Activated CD8-positive, alpha-beta memory T cell treated with anti-CD3 and anti-CD28 coated beads for 36 hours (primary cell): ENCODE measurements at regions not wholly inside any gene's neighbourhood (a gene's known extent, or its start where the extent isn't known, plus 50 kb on each side); places are given as distances from the start of the nearest gene placed in this dataset.

Source experiments
- CTCF ChIA-PET: fragments of 350-600 bp; sonication (Branson Sonifier 250); formaldehyde crosslinking; loops from one replicate; lab custom pipeline; 2021; ENCODE audit warnings: antibody characterized with exemption; lab: Charles Lee
- POLR2A ChIA-PET: fragments of 350-600 bp; sonication (Branson Sonifier 250); formaldehyde crosslinking; loops from one replicate; lab custom pipeline; 2021; ENCODE audit warnings: antibody characterized with exemption; lab: Charles Lee

- CTCF ChIA-PET, result interaction anchor here (0.7 kb wide), 1 partner anchor 217 kb away, joined by 4 read pairs; no protein-coding TSS in a partner anchor
- POLR2A ChIA-PET, result no interaction called here
Observed at GRCh38 chr2:128970332-128971116, 651.9 kb upstream of the HS6ST1 start.

- ChIA-PET CTCF (no interaction called here), POLR2A (no interaction called here)
Observed at GRCh38 chr2:128973566-128973965, 654.9 kb upstream of the HS6ST1 start.

GRCh38 chr2:128978212-128978611 is 659.5 kb upstream of the HS6ST1 start:
- POLR2A ChIA-PET, result no interaction called here
- CTCF ChIA-PET, result no interaction called here

GRCh38 chr2:128979182-128979581 is 660.5 kb upstream of the HS6ST1 start:
- ChIA-PET POLR2A (no interaction called here), CTCF (interaction anchor here (0.6 kb wide), 1 partner anchor 57 kb away, joined by 4 read pairs; no protein-coding TSS in a partner anchor)

- CTCF ChIA-PET, result no interaction called here
- POLR2A ChIA-PET, result no interaction called here
Observed at GRCh38 chr2:128980475-128980874, 661.8 kb upstream of the HS6ST1 start.

GRCh38 chr2:128981353-128981752 is 662.7 kb upstream of the HS6ST1 start:
- ChIA-PET POLR2A (no interaction called here), CTCF (no interaction called here)

- ChIA-PET CTCF (no interaction called here), POLR2A (no interaction called here)
Observed at GRCh38 chr2:128982001-128982400, 663.3 kb upstream of the HS6ST1 start.

- POLR2A ChIA-PET, result no interaction called here
- CTCF ChIA-PET, result no interaction called here
Observed at GRCh38 chr2:128982670-128983069, 664.0 kb upstream of the HS6ST1 start.

GRCh38 chr2:128983094-128983493 is 664.4 kb upstream of the HS6ST1 start:
- ChIA-PET POLR2A (no interaction called here), CTCF (no interaction called here)

- ChIA-PET CTCF (no interaction called here), POLR2A (no interaction called here)
Observed at GRCh38 chr2:128984081-128984480, 665.4 kb upstream of the HS6ST1 start.

- ChIA-PET CTCF (no interaction called here), POLR2A (no interaction called here)
Observed at GRCh38 chr2:128984855-128985254, 666.2 kb upstream of the HS6ST1 start.

GRCh38 chr2:128986026-128986715 is 667.5 kb upstream of the HS6ST1 start:
- ChIA-PET CTCF (no interaction called here), POLR2A (no interaction called here)

GRCh38 chr2:128986867-128987268 is 668.2 kb upstream of the HS6ST1 start:
- POLR2A ChIA-PET, result no interaction called here
- CTCF ChIA-PET, result no interaction called here

GRCh38 chr2:128988326-128988725 is 669.7 kb upstream of the HS6ST1 start:
- CTCF ChIA-PET, result no interaction called here
- POLR2A ChIA-PET, result no interaction called here

GRCh38 chr2:128988967-128989366 is 670.3 kb upstream of the HS6ST1 start:
- POLR2A ChIA-PET, result no interaction called here
- CTCF ChIA-PET, result no interaction called here

- CTCF ChIA-PET, result no interaction called here
Observed at GRCh38 chr2:128995086-128995485, 676.4 kb upstream of the HS6ST1 start.

GRCh38 chr2:128996078-128996477 is 677.4 kb upstream of the HS6ST1 start:
- ChIA-PET POLR2A (no interaction called here), CTCF (no interaction called here)

More at GRCh38 chr2:128995086-128995485, 676.4 kb upstream of the HS6ST1 start:
- POLR2A ChIA-PET, result no interaction called here

- CTCF ChIA-PET, result no interaction called here
- POLR2A ChIA-PET, result no interaction called here
Observed at GRCh38 chr2:128997166-128997866, 678.6 kb upstream of the HS6ST1 start.

- CTCF ChIA-PET, result no interaction called here
- POLR2A ChIA-PET, result no interaction called here
Observed at GRCh38 chr2:129001926-129002325, 683.3 kb upstream of the HS6ST1 start.

GRCh38 chr2:129002751-129003150 is 684.1 kb upstream of the HS6ST1 start:
- ChIA-PET POLR2A (no interaction called here), CTCF (no interaction called here)
